ENCODE measurements at regions not wholly inside any gene's neighbourhood (a gene's known extent, or its start where the extent isn't known, plus 50 kb on each side); places are given as distances from the start of the nearest gene placed in this dataset.

DNA sequence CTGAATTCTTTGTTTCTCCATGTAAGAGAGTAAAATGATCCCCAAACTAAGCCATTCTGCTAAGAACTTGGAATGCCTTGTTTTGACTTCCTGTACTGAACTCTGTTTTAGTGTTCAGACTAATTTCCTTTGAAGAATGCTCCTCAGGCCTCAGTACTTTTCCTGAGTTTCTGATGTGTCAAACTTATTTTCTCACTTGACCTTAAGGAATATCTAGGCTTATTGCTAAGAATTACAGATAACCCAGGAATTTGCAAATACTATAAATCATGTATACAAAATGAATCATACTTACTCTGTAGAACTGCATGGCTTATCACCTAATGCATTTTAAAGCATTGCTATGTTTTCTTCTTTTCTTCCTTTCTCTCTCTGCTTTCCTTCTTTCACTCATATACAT is 93.1 kb upstream of the PKP2 start:
- H3K4me1 ChIP-seq (ENCODE audit: low read depth, poor library complexity, severe bottlenecking), result no peaks in the 10 kb centered on the region
- TF ChIP-seq, protein P1, sequence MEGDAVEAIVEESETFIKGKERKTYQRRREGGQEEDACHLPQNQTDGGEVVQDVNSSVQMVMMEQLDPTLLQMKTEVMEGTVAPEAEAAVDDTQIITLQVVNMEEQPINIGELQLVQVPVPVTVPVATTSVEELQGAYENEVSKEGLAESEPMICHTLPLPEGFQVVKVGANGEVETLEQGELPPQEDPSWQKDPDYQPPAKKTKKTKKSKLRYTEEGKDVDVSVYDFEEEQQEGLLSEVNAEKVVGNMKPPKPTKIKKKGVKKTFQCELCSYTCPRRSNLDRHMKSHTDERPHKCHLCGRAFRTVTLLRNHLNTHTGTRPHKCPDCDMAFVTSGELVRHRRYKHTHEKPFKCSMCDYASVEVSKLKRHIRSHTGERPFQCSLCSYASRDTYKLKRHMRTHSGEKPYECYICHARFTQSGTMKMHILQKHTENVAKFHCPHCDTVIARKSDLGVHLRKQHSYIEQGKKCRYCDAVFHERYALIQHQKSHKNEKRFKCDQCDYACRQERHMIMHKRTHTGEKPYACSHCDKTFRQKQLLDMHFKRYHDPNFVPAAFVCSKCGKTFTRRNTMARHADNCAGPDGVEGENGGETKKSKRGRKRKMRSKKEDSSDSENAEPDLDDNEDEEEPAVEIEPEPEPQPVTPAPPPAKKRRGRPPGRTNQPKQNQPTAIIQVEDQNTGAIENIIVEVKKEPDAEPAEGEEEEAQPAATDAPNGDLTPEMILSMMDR (conservative IDR thresholded peaks at IDR 0.05; ENCODE audit: low read depth, low read length), result no peak
- H4K20me1 ChIP-seq (ENCODE audit: insufficient read depth), result no peaks in the 10 kb centered on the region
- H2AFZ ChIP-seq (ENCODE audit: low read depth), result no peak overlapping the region
- H3K9ac ChIP-seq, result no peak overlapping the region
- H3K79me2 ChIP-seq (ENCODE audit: insufficient read depth, low read depth), result no peaks in the 10 kb centered on the region
- H3K4me2 ChIP-seq, result no peak overlapping the region
- no peak overlapping the region for H3K27ac ChIP-seq
- H3K36me3 ChIP-seq (ENCODE audit: insufficient read depth), result no peaks in the 10 kb centered on the region
- no peak overlapping the region for H3K4me3 ChIP-seq (IDR thresholded peaks at IDR 0.05; ENCODE audit: insufficient read depth, low read depth, low read length)
- no peaks in the 10 kb centered on the region for H3K27me3 ChIP-seq (ENCODE audit: insufficient read depth, low read depth)

DNA sequence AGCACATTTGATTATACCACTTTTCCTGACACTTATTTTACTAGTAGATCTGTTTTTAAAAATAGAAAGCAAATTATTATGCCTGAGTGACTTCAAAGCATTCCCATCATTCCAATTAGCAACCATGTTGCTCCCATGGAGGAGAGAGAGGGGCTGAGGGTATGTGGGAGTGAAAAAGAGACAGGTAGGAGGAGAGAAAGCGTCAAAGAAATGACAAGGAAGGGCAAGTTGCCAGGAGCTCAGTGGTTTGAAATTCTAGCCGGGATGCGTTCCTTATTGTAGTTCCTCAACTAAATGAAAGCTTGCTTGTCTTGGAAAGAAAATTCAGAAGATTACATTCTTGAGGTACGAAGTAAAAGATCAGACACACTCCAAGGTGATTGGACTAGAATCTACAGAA is 92.4 kb upstream of the PKP2 start:
- Histone ChIP-seq H3K4me3 (IDR thresholded peaks at IDR 0.05; ENCODE audit: insufficient read depth, low read depth, low read length) (no peak overlapping the region), H2AFZ (ENCODE audit: low read depth) (no peak overlapping the region), H3K27me3 (ENCODE audit: insufficient read depth, low read depth) (no peaks in the 10 kb centered on the region), H3K36me3 (ENCODE audit: insufficient read depth) (no peaks in the 10 kb centered on the region), H3K4me1 (ENCODE audit: low read depth, poor library complexity, severe bottlenecking) (no peaks in the 10 kb centered on the region), H3K4me2 (no peak overlapping the region), H3K9ac (no peak overlapping the region), H3K79me2 (ENCODE audit: insufficient read depth, low read depth) (no peaks in the 10 kb centered on the region), H3K27ac (no peak overlapping the region), H4K20me1 (ENCODE audit: insufficient read depth) (no peaks in the 10 kb centered on the region)
- TF ChIP-seq, protein P1 (conservative IDR thresholded peaks at IDR 0.05; ENCODE audit: low read depth, low read length), result no peak

DNA sequence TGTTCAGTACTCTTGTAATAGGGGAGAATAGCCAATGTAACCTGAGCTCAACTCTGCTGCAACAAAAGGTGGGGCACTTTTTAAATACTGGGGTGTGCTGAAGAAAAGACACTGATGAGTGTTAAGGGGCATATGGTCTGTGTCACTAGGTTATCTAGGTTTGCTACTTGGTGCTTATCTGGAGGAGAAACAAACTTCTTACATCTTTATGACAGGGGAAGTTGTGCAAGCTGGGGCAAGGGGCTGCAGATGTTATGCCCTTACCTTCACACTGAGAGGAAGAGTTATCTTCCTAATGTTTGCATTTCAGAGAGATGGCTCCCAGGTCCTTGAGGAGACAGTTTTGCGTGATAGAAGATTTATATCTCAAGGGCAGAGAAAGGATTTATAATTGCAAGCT is 90.9 kb upstream of the PKP2 start:
- Histone ChIP-seq H3K27ac (no peak overlapping the region), H3K4me3 (IDR thresholded peaks at IDR 0.05; ENCODE audit: insufficient read depth, low read depth, low read length) (no peak overlapping the region), H3K36me3 (ENCODE audit: insufficient read depth) (no peaks in the 10 kb centered on the region), H3K4me2 (no peak overlapping the region), H3K4me1 (ENCODE audit: low read depth, poor library complexity, severe bottlenecking) (no peaks in the 10 kb centered on the region), H4K20me1 (ENCODE audit: insufficient read depth) (no peaks in the 10 kb centered on the region), H3K27me3 (ENCODE audit: insufficient read depth, low read depth) (no peaks in the 10 kb centered on the region), H2AFZ (ENCODE audit: low read depth) (no peak overlapping the region), H3K9ac (no peak overlapping the region), H3K79me2 (ENCODE audit: insufficient read depth, low read depth) (no peaks in the 10 kb centered on the region)
- TF ChIP-seq, protein P1 (conservative IDR thresholded peaks at IDR 0.05; ENCODE audit: low read depth, low read length), result no peak

DNA sequence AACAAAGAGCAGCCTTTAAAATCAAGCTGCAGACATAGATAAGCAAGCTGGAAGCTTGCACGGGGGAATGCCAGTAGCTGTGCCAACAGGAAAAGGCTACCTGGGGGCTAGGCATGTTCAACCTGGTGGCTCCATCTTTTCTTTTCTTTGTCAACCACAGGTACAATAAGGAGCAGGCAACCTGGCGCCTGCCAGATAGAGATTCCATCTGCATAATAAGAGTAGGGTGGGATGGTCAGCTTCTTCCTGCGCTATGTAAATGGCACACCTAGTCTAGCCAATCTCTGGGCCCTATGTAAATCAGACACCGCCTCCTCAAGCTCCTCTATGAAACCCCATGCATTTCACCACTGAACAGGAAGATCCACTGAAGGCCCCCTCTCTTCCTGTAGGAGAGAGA is 87.4 kb upstream of the PKP2 start:
- H4K20me1 ChIP-seq (ENCODE audit: insufficient read depth), result no peaks in the 10 kb centered on the region
- TF ChIP-seq, protein P1 (conservative IDR thresholded peaks at IDR 0.05; ENCODE audit: low read depth, low read length), result no peak
- H2AFZ ChIP-seq (ENCODE audit: low read depth), result no peak overlapping the region

DNA sequence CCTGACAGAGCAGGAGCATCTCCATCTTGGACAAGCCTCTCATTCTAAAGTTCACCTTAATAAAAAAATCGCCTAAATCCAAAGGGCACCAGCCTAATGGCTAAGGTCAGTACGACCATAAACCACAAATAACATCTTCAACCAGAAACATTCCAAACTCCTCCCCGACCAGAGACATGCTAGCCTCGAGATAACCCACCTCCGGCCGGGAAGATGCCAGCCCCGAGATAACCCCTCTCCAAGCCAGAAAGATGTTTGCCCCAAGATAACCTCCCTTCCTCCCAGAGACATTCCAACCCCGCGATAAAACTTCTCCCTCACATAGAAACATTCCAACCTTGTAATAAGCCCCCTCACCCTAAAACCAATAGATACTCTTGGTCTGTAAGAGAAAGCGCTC is 86.8 kb upstream of the PKP2 start:
- H3K27ac ChIP-seq, result no peak overlapping the region
- H3K4me1 ChIP-seq (ENCODE audit: low read depth, poor library complexity, severe bottlenecking), result no peaks in the 10 kb centered on the region
- no peaks in the 10 kb centered on the region for H4K20me1 ChIP-seq (ENCODE audit: insufficient read depth)
- no peaks in the 10 kb centered on the region for H3K36me3 ChIP-seq (ENCODE audit: insufficient read depth)
- no peaks in the 10 kb centered on the region for H3K79me2 ChIP-seq (ENCODE audit: insufficient read depth, low read depth)
- no peak overlapping the region for H3K4me3 ChIP-seq (IDR thresholded peaks at IDR 0.05; ENCODE audit: insufficient read depth, low read depth, low read length)
- no peak overlapping the region for H3K9ac ChIP-seq
- TF ChIP-seq, protein P1 (conservative IDR thresholded peaks at IDR 0.05; ENCODE audit: low read depth, low read length), result no peak
- H3K4me2 ChIP-seq, result no peak overlapping the region
- no peaks in the 10 kb centered on the region for H3K27me3 ChIP-seq (ENCODE audit: insufficient read depth, low read depth)
- H2AFZ ChIP-seq (ENCODE audit: low read depth), result no peak overlapping the region

More for the DNA sequence above, 87.4 kb upstream of the PKP2 start:
- H3K4me2 ChIP-seq, result no peak overlapping the region
- no peaks in the 10 kb centered on the region for H3K27me3 ChIP-seq (ENCODE audit: insufficient read depth, low read depth)
- H3K79me2 ChIP-seq (ENCODE audit: insufficient read depth, low read depth), result no peaks in the 10 kb centered on the region
- H3K4me1 ChIP-seq (ENCODE audit: low read depth, poor library complexity, severe bottlenecking), result no peaks in the 10 kb centered on the region
- no peak overlapping the region for H3K27ac ChIP-seq
- no peak overlapping the region for H3K9ac ChIP-seq
- H3K4me3 ChIP-seq (IDR thresholded peaks at IDR 0.05; ENCODE audit: insufficient read depth, low read depth, low read length), result no peak overlapping the region
- H3K36me3 ChIP-seq (ENCODE audit: insufficient read depth), result no peaks in the 10 kb centered on the region
